Stimulated activated CD8-positive, alpha-beta memory T cell treated with anti-CD3 and anti-CD28 coated beads, Interleukin-12 subunit alpha, Interleukin-12 subunit beta, amount 100 ng/mL, for 24 hours (primary cell): ENCODE measurements at regions not wholly inside any gene's neighbourhood (a gene's known extent, or its start where the extent isn't known, plus 50 kb on each side); places are given as distances from the start of the nearest gene placed in this dataset.
"Not testable (repeated sequence)": the region's sequence is repeated elsewhere in the genome, so short reads cannot be mapped to it uniquely, and the experiment has no call there.

Experiments
- DNase-seq: peaks from one replicate; pipeline ENCODE4 v3.0.0-alpha.2; 2020; ENCODE audit errors: extremely low read depth

- DNase-seq = no peak
Measured at GRCh38 chr18:73452866-73453265, 585.1 kb upstream of the NETO1 start.

DNA sequence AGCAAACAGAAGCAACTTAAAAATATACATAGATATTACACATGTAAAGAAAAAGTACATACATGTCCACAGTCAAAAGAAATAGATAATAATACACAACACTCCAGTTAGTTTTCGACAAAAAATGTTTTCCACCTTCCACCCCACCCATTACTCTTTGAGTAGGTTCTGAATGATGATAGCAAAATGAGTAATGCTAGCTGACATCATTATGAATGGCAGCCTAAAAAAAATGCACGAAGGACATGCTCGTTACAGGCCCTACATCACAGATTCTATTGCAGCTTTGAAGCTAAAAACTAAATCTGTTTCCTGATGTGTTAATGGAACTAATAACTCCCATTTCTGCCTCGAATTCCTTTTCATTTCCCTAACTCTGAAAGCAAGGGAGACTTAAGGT, 578.7 kb upstream of the NETO1 start:
- DNase-seq = no peak

DNA sequence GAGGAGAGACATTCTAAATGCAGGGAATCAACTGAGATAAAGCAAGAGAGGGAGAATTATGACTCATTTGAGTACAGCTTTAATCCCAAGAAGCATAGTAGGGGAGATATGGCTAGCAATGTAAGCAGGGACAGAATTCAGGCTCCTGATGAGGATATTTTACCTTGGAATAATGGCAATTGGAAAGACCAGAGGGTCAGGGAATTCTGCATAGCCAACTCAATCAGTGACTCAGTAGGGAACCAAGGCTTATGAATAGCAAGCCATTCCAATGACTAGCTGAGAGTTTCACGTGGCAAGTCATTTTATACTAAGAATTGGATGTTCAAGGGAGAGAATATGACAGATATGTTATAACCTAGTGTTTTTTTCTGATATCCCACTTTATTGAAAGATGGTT, 563.8 kb upstream of the NETO1 start:
- no peak for DNase-seq

DNA sequence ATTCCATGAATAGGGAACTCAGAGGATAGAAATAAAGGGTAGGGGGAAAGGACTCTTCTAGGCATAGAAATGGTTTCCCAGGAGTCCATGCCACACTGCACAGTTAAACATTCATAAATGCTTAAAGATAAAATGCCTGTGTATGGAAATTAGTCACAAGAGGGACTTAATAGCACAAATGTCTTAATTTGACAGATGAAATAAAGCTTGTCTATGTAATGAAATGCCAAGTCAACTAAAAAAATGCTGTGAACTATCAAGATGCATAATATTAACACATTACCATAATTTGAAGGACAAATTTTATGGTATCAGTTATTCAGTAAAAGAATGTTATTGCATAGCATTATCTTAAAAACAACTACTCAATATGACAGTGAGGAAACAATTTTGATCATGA, 553.2 kb upstream of the NETO1 start:
- no peak for DNase-seq

- DNase-seq = no peak
Measured at GRCh38 chr18:73419531-73419930, 551.7 kb upstream of the NETO1 start.

- DNase-seq = no peak
Measured at GRCh38 chr18:73414598-73414997, 546.8 kb upstream of the NETO1 start.

DNA sequence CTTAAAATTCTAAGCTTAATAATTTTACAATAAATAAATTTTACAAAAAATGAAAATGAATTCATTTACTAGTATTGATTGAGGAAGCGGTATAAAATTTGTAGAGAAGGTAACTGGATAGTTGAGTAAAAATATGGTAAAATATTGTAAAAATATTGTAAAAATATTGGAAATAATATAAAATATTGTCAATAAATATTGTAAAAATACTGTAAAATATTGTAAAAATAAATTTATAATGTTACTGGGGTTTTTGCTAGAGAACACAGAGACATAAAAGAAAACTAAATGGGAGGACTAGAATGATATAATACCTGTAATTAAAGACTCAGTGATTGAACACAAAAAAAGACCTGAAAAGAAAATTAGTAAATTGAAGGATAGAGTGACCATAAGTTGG, 546.3 kb upstream of the NETO1 start:
- no peak for DNase-seq

DNA sequence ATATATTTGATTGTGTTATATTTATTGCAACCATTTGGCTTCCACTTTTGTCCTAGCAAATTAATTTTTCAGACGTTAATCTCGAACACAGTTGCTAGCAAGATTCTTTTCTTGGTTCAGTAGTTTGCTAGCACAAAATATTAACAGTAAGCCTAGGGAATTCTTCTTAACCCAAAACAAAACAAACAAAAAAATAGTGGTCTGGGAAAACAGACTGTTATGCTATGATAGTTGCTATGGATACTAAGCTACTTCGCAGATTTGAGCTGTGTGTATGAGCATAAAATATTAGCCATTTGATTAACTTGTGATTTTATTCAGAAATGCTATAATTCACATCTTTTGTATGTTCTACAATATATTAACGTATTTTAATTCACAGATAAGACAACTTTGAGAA, 541.5 kb upstream of the NETO1 start:
- no peak for DNase-seq

- DNase-seq = no peak
Measured at GRCh38 chr18:73408469-73408868, 540.7 kb upstream of the NETO1 start.

- DNase-seq = no peak
Measured at GRCh38 chr18:73407506-73407905, 539.7 kb upstream of the NETO1 start.

GRCh38 chr18:73384246-73384645, 516.5 kb upstream of the NETO1 start:
- DNase-seq = no peak

DNA sequence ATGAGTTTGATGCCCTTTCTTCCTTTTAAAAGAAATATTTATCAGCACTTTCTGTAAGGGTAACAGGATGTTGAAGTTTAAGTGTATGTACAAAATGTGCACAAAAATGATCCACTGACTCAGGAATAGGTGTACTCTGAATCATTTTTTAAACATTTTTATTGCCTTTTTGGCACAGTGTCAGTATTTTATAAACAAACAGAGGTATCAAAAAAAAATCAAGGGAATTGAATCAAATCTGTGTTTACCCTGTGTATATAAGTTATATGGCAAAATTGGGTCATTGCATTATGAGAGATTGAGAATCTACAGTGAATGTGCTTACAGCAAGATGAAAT, 513.9 kb upstream of the NETO1 start:
- DNase-seq = no peak

GRCh38 chr18:73381016-73381698, 513.4 kb upstream of the NETO1 start:
- no peak for DNase-seq

DNA sequence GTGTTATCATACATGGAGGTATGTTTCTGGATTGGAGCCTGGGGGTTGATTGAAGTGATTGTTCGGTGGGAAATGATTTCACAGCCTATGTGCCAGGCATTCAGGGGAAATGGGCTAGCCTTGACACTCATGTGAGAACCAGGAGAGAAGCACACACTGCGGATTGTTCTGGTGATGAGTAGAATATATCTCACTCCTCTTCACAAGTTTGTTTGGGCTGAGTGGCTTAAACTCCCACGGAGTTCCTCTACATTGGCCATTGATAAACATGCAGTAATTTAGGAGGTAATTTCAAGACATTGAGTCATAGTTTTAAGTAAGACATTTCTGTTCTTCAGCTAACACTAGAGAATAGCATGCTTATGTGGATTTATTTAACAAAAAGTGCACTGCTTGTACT, 498.9 kb upstream of the NETO1 start:
- no peak for DNase-seq

DNA sequence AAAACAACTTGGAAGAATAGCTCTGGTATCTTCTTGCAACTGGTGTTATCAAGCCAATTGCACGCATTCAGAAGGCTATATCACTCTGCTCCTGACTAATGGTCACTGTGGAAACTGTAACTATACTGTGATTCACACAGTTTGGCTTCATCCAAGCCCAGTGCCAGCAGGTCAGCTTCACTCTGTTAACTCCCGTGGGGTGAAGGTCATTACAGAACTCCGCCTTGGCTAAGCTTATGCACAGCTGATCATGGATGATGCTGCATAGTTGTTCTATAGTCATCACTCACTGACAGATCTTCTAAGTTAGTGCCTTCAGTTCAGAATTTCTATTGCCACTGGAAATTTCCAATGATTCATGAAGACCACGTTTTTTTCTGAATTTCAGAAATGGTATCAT, 497.2 kb upstream of the NETO1 start:
- no peak for DNase-seq

DNA sequence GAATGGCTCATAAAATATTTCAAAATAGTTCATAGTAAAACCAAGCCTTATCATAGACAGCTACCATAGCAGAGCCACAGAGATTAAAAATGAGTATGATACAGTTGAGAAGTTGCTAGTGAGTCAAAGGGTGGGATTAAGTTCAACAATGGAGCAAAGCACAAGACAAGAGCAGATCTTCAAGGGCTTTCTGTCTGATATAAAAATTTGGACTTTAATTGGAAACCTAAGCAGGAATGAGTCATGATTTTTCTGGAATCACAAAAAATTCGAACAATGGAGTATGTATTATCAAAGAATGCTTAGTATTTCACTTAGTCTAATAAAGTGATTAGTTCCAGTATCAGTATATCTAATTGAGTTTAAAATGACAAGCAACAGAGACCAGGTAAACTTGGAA, 487.3 kb upstream of the NETO1 start:
- DNase-seq = no peak

DNA sequence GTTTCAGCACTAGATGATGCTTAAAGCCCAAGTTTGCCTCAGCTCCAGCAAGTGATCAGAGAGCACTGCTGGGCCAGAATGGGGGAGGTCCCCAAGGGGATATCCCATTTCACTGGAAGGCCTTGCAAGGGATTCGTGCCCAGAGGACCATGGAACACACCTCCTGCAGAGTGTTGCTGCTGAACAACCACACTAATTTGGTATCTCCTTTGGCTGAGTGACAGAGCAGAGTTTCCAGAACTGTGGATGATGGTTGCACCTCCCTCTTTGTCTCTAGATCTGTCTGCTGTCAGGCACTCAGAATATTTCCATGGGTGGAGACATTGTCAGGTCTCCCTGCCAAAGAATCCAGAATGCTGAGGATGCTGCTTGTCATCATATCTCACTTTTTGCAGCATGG, 484.8 kb upstream of the NETO1 start:
- no peak for DNase-seq

- DNase-seq = no peak
Measured at GRCh38 chr18:73340135-73340977, 472.6 kb upstream of the NETO1 start.

GRCh38 chr18:73331212-73331772, 463.5 kb upstream of the NETO1 start:
- DNase-seq = no peak

DNA sequence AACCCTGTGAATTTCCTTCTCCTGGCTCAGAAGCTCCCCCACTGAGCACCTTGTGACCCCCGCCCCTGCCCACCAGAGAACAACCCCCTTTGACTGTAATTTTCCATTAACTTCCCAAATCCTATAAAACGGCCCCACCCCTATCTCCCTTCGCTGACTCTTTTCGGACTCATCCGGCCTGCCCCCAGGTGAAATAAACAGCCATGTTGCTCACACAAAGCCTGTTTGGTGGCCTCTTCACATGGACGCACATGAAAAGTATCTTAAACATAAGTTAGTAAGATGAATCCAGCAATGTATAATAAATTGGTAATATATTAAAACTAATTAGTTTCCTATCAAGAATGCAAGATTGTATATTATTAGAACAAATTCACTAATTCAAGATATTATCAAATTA, 462.3 kb upstream of the NETO1 start:
- not testable (repeated sequence) for DNase-seq

DNA sequence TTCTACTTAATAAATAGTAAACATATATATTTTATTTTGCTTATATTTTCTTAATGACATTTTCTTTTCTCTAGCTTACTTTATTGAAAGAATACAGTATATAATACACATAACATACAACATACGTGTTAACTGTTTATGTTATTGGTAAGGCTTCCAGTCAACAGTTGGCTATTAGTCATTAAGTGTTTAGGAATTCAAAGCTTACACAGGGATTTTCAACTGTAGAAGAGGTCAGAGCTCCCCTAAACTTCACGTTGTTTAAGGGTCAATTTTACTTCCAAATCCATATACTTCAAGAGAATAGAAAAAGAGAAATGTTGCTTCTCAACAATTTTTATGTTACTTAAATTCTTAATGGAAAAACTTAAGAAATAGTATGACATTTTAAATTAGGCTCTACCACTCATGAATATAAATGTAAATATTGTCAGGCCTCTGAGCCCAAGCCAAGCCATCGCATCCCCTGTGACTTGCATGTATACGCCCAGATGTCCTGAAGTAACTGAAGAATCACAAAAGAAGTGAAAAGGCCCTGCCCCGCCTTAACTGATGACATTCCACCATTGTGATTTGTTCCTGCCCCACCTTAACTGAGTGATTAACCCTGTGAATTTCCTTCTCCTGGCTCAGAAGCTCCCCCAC, 456.5 kb upstream of the NETO1 start:
- not testable (repeated sequence) for DNase-seq

DNA sequence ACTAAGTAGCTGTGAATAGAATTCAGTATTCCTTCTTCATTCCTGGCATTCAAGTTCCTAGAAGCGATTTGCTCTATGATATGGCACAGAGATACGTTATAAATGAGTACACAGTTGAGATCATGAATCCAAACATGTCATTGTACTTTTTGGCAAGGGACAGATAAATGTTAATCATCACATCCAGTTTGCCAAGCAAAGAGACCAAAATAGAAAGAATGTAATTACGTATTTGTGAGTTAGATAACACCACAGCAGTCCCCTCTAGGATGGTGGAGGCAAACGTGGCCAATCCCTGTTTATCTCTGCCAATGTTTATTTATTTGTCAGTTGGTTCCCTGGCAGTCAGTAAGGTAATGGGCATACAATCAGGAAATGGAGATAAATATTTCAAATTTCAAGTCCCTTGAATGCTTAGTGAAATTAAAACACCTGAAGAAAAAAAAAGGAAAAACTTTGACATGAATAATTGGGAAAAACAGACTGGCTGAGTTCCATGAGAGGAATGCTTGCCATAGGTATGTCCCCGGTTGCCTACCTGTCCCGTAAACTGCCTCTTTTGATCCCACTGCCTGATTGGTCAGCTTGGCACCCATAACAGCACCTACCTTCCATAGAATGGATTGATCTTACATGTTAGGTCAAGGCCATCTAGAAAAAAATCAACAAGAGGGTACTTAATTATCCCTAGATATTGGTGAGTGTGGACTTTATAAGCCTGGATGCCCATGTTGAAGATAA, 451.1 kb upstream of the NETO1 start:
- DNase-seq = no peak
